GM04503 (cell line): ENCODE measurements at regions not wholly inside any gene's neighbourhood (a gene's known extent, or its start where the extent isn't known, plus 50 kb on each side); places are given as distances from the start of the nearest gene placed in this dataset.

ENCODE experiments used
- DNase-seq: peaks from one replicate; pipeline ENCODE4 v3.0.0-alpha.2; 2012; ENCODE audit warnings: low read depth

DNA sequence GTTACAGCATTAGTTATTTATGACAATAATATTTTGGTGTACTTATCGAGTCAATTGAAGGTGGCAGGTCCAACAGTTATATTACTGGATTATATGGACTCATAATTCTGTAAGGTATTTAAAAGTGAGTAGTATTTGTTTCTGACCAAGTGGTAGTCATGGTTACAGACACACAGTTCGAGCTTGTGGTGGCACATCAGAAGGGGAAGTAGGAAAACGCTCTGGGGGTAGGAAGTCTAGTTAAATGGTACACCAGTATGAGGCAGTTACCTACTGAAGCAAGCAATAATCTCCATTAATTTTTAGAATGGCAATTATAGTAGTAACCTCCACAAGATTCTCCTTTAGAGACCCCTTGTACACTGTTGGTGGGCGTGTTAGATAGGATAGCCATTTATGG lies 541.2 kb downstream of the ETV1 start:
- DNase-seq: no peak

DNA sequence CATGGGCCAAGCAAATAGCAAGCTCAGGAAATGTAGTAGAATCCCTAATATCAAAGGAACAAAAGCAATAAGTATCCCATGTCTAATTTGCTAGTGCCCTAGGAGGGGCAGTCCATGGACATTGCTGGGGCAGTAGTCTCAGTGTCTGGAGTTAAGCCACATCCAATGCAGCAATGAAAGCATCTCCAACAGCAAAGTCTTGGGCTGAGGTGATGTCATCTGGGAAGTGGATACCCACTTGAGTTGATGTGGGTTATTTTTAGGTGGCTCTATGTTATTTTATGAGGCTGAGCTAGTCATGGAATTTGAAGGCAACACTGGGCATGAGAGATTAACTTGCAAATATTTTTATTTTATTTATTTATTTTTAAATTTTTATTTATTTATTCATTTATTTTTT lies 540.0 kb downstream of the ETV1 start:
- no peak for DNase-seq

DNA sequence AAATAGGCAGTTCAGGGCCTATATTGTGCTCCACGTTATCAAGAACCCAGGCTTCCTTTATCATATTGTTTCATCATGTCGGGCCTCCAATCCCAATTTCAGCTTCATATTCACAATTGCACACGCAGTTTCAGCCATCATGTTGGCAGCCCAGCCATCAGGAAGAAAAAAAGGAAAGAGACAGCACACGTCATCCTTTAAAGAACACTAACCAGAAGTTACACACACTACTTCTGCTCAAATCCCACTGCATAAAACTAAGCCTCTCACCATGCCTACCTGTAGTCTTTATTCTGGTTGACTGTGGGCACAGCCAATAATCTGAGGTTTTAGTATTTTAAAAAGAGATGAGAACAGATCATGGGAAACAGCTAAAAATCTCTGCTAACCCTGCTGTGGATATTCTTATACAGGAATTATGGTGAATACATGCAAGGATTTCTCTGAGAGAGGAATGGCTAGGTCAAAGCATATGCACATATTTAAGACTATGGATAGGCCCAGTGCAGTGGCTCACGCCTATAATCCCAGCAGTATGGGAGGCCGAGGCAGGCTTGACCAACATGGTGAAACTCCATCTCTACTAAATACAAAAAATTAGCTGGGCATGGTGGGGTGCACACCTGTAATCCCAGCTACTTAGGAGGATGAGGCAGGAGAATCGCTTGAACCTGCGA lies 534.4 kb downstream of the ETV1 start:
- DNase-seq: no peak

DNA sequence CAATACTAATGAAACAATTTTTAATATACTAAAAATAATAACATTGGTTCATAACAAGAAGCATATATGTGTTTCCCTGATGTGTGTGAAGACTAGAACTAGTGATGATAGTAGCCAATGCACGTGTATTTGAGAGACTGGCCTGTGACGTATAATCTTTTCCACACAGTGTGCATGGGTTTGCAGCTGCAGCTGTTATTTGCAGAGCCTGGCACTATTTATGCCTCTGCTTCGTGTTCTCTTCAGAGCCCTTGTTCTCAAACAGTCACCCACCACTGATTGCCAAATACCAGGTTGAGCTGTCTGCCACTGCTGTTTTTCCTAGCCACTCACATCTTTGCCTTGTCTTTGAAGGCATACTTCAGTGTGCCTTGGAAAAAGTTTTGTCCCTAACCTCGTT lies 531.7 kb downstream of the ETV1 start:
- DNase-seq: no peak

- DNase-seq: no peak
These were observed 522.5 kb downstream of the ETV1 start for GRCh38 chr7:13466874-13467547.

GRCh38 chr7:13476881-13477444 lies 512.5 kb downstream of the ETV1 start:
- DNase-seq: no peak

- no peak for DNase-seq
These were observed 500.1 kb downstream of the ETV1 start for GRCh38 chr7:13489386-13489785.

GRCh38 chr7:13496976-13497375 lies 492.5 kb downstream of the ETV1 start:
- no peak for DNase-seq

DNA sequence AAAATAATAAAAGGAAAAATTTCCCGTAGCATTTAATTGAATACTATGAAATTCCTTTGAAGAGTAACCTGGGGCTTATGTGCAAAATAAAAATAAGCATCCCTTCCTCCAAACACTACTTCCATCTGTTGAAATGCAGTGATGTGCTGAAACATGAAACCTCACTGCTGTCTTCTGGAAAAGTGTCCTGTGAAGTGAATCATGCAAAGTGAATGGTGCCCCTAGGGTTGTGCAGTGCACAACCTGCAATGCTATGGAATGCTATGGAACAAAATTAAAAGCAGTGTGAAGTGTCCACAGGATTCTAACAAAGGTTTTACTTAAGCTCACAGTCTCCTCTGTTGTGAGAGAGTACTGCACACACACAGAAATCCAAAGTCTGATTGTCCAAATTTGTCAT lies 480.9 kb downstream of the ETV1 start:
- DNase-seq: no peak

DNA sequence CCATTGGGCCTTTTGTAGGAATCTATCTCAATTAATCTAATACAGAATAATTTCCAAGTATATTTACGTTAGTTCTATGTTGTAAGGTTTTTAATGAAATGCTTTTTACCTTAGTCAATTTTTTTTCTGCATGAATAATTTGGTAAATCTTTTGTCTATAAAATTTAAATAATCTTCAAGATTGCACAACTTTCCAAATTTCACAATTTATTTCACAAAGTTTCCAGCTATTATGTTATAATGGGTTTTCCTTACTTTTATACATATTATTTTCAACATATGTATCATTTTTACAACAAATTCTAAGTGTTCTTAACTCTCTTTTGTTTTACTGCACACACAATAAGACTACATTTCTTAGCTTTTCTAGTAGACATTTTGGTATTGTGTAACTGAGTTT lies 470.7 kb downstream of the ETV1 start:
- no peak for DNase-seq

- no peak for DNase-seq
These were observed 465.4 kb downstream of the ETV1 start for GRCh38 chr7:13524076-13524475.

GRCh38 chr7:13532028-13532753 lies 457.3 kb downstream of the ETV1 start:
- no peak for DNase-seq

DNA sequence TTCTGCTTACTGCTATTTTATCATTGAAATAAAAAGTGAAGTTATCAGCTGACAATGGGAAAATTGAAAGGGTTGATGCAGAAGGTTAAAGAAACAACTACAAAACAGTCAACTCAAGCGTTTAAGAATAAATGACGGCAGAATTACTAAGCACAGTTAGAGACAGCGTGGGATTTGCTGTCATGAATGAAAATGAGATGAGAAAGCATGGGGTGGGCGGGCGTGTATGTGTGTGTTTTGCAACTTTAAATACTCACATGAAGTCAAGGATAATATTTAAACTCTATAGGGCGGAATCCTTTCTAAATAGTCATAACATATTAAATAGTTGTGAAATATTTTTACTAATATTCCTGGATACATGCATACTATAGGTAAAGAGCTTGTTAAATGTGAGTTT lies 450.8 kb downstream of the ETV1 start:
- DNase-seq: no peak

GRCh38 chr7:13540429-13540828 lies 449.0 kb downstream of the ETV1 start:
- no peak for DNase-seq

DNA sequence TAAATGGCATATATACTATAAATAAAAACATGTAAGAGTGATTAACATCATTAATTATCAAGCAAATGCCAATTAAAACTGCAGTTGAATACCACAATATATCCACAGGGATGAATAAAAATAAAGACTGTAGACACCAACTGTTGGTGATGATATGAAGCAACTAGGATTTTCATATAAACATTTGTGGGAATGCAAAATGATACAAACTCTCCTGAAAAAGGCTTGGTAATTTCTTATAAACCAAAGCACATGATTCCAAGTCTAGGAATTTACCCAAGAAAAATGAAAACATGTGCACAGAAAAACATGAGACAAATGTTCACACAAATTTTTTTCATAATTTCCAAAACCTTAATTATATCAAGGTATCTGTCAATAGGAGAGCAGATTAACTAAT lies 448.1 kb downstream of the ETV1 start:
- DNase-seq: no peak

- no peak for DNase-seq
These were observed 447.0 kb downstream of the ETV1 start for GRCh38 chr7:13542451-13542850.

DNA sequence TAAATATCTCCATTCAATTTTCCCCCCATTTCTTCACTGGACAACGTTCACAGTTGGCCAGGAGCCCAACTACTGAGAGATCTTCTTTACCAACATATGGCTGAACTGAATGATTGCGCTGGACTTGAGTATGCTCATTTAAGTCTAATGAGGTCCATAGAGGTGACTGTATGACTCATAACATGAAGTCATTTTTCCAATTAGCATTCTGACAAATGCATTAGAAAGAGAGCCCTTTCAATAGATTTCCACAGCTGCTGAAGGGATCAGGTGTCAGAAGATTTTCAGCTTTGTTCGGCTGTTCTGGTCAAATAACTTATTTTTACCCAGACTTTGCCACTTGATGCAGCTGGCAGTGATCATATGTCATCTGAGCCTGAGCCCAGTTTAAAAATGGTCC lies 438.0 kb downstream of the ETV1 start:
- no peak for DNase-seq

- DNase-seq: peak; percentile 1
These were observed 429.0 kb downstream of the ETV1 start for GRCh38 chr7:13560441-13560840.

- DNase-seq: no peak
These were observed 426.2 kb downstream of the ETV1 start for GRCh38 chr7:13563257-13563656.

- DNase-seq: no peak
These were observed 425.8 kb downstream of the ETV1 start for GRCh38 chr7:13563680-13564079.

DNA sequence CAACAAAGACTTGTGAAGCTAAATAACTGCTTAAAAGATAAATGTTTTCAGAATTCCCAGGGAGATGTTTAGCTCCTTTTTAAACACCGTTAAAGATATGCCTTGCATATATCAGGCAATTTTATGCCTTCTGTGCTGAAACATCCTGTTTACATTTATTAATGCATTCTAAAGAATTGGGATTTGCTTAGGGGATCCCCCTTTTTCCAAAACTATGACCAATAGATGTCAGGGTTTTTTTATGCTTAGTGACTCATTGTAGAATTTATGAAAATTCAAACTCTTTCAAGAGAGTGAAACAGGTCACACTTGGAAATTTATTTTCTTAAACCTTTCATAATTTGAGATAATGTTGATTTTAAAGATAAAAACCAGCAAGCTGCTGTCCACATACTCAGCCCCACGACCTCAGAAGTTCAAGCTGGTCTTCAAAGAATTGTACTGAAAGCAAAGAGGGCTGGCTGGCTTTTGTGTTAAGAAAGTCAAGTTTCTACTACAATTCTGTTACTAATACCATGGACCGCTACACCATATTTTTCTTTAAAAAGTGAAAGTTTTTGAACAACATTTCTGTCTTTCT lies 411.8 kb downstream of the ETV1 start:
- DNase-seq: no peak

- no peak for DNase-seq
These were observed 411.2 kb downstream of the ETV1 start for GRCh38 chr7:13578294-13578693.

GRCh38 chr7:13581097-13581496 lies 408.4 kb downstream of the ETV1 start:
- no peak for DNase-seq
